NCI-H82 (cell line): ENCODE measurements at regions not wholly inside any gene's neighbourhood (a gene's known extent, or its start where the extent isn't known, plus 50 kb on each side); places are given as distances from the start of the nearest gene placed in this dataset.

ENCODE experiments used
- DNase-seq: peaks from one replicate; lab custom pipeline; 2025; lab: John Stamatoyannopoulos, UW

DNA sequence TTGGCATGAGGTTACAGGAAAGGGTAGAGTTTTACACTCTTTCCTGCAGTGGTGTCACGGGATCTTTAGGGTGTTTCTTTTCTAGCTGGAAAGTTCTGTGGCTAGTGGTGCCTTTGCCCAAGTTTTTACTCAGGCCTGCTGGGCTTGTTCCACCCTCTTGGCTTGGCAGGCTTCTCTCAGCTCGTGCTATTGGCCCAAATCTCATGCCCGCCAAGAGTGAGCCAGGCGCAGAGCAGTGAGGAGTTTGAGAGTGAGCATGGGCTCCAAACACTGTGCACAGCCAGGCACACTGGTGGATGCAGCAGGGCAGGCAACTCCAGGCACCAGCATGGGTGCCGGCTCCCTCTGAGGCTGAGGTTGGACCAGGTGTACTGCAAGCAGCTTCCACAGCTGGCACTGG, 206.5 kb downstream of the SAMD5 start:
- no peak for DNase-seq

DNA sequence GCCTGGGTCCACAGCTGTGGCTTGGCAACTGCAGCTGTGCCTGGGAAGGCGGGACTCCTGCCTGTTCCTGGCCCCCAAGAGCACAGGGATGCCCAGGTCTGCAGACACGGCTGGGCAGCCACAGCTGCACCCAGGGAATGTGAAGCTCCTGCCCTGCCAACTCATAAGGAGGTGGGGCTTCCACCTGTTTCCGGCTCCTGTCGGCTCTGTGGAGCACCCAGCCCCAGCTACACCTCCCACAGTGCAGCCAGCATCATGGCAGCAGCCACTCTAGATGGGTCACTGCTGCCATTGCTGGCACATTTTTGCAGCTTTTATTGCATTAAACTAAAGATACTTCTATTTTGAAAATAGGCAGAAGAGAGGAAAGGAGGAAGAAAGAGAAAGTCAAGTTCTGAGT, 207.9 kb downstream of the SAMD5 start:
- no peak for DNase-seq

DNA sequence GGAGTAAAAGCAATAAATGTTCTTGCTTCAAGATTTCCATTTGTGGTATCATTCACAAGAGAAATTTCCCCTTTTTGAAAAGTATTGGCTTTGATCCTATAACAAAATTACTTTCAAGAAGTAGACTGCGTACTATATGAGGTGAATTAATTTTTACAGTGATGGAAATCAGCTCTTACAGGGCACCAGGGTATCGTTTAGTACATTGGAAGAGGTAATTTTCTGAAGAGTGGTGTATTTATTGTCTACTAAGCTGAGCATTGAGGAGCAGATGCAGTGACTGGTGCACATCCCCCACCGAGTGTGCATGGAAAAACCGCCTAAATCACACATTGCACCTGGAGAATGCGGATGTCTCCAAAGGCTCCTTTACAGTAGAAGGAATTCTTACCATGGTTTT, 209.5 kb downstream of the SAMD5 start:
- no peak for DNase-seq

DNA sequence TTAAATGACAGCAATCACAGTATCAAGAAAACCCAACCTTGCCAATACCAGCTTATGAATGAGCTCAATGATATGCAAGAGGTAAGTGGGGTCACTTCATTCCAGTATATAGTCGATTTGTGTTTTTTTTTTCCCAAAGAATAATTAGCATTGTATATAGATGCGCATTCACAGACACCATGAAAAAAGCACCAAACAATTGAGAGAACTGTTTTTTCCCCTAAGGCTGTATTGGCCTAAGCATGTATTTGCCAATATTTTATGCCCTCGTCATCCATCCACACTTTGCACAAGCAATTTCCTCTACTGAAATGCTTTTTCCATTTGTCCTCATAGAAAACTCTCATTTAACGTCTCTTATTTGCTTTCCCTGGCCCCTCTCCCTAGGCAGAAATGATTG, 213.7 kb downstream of the SAMD5 start:
- no peak for DNase-seq

GRCh38 chr6:147724454-147724853, 216.0 kb downstream of the SAMD5 start:
- peak; percentile 44 for DNase-seq

DNA sequence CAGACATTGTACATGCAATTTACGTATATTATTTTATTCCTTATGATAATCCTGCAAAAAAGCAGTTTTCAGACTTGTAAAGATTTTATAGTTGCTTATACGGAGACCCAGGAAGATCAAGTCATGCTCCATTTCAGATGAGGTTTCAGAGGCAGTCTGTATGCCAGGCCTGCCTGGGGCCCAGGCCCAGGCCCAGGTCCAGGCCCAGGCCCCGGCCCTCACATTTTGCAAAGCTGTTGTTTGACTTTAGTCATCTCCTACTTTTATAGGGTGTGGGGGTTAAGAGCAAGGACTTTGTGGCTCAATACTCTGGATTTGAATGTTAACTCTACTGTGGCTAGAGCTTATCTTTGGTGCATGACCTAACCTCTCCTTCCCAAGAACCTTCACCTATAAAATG, 217.9 kb downstream of the SAMD5 start:
- no peak for DNase-seq

- DNase-seq: no peak
Observed at GRCh38 chr6:147728903-147729302, 220.4 kb downstream of the SAMD5 start.

- no peak for DNase-seq
Observed at GRCh38 chr6:147733686-147734085, 225.2 kb downstream of the SAMD5 start.

- DNase-seq: no peak
Observed at GRCh38 chr6:147734151-147734550, 225.7 kb downstream of the SAMD5 start.

DNA sequence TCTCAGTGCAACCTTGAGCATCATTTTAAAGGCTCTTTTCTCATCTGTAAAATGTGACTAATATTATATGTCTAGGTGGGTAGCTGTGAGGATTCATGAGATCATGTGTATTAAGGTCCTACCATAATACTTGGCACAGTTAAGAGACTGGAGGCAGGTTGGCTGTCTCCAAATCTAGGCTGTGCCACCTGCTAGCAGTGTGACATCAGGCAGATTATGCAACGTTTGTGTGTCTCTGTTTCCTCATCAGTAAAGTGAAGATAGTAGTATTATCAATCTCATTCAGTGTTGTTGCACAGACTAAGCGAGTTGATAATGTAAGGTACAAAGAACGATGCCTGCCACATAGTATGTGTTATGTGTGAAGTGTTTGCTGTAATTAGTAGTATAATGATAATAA, 227.4 kb downstream of the SAMD5 start:
- DNase-seq: no peak

GRCh38 chr6:147737115-147737514, 228.6 kb downstream of the SAMD5 start:
- no peak for DNase-seq

GRCh38 chr6:147738099-147738498, 229.6 kb downstream of the SAMD5 start:
- DNase-seq: no peak

GRCh38 chr6:147738516-147739162, 230.1 kb downstream of the SAMD5 start:
- no peak for DNase-seq

DNA sequence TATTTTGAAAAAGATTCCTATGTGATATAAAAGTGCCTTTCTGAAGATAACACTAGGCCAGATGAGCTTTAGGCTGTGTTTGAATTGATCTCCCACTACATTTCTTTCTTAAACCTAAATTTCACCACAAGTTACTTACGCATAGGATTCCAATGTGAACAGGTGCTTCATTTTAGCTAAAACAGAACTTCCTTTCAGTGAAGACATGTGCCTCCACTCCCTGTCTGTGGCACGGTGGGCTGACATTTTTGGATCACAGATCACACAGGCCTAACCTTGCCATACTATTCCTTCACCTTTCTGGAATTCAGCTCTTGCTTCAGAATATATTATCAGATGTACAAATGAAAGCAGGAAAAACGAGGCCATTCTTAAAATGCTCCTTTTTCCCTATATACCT, 231.8 kb downstream of the SAMD5 start:
- DNase-seq: no peak

GRCh38 chr6:147740916-147741315, 232.4 kb downstream of the SAMD5 start:
- no peak for DNase-seq

DNA sequence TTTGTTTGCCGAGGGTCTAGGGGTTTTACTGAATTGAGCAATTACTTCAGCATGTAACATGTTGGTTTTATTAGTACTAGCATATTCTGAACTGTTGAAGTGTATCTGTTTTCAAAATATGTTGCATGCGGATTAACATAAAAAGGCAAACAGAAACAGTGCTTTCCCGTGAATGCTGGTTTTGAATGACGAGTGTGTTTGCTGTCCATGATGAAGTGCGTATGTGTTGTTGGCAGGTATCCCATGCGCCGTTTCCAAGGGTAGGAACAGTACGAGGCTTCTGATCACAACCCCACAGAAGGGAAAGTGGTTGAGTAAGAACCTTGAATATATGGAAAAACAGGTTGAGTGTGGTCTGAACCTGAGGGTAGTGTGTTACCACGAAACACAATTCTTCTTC, 232.9 kb downstream of the SAMD5 start:
- DNase-seq: no peak

DNA sequence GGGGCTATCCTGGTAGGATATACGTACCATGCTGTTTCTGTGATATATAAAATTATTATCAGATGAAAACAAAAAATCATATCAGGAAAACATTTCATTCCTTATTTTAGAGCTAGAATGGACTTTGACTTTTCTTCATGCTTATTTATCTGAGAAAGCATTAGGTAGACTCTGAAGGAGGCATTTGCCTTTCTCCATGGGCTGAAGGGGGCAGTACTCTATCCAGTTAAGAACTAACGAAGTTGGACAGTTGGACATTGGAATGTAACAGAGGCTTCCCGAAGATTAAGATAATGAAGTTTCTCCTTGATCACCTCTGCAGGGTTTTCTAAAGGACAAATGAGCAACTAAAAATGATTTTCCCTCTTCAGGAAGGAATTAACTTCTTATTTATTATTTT, 233.9 kb downstream of the SAMD5 start:
- peak; percentile 15 for DNase-seq

DNA sequence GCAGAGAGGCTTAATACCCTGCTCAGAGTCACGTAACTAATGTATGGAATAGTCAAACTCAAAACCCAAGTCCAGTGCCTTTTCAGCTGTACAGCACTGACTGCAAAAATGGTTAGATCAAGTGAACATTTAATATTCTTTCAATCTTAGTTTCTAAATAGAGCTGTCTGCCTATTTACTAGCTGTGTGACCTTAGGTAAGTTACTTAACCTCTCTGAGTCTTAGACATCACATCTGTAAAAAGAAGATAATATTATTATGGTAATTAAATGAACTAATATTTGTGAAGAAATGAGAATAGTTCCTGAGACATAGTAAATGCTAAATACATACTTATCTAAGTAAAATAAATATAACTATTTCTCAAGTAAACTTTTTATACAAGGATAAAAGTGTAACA, 235.5 kb downstream of the SAMD5 start:
- DNase-seq: no peak

DNA sequence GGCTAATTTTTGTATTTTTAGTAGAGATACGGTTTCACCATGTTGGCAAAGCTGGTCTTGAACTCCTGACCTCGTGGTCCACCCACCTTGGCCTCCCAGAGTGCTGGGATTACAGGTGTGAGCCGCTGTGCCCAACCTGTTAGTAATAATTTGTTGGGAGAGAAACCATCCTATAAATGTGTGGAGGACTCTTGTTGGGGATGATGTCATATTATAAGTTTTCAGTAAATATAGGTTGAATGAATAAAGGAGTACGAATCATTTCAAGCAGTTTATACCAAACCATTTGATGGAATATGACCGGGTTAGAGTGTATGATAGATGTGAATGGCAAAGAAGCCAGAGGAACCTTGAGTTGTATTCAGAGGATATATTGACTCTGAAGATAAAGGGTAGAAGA, 240.8 kb downstream of the SAMD5 start:
- DNase-seq: no peak

- DNase-seq: peak; percentile 23
Observed at GRCh38 chr6:147750413-147750812, 241.9 kb downstream of the SAMD5 start.

GRCh38 chr6:147751232-147751631, 242.7 kb downstream of the SAMD5 start:
- no peak for DNase-seq

DNA sequence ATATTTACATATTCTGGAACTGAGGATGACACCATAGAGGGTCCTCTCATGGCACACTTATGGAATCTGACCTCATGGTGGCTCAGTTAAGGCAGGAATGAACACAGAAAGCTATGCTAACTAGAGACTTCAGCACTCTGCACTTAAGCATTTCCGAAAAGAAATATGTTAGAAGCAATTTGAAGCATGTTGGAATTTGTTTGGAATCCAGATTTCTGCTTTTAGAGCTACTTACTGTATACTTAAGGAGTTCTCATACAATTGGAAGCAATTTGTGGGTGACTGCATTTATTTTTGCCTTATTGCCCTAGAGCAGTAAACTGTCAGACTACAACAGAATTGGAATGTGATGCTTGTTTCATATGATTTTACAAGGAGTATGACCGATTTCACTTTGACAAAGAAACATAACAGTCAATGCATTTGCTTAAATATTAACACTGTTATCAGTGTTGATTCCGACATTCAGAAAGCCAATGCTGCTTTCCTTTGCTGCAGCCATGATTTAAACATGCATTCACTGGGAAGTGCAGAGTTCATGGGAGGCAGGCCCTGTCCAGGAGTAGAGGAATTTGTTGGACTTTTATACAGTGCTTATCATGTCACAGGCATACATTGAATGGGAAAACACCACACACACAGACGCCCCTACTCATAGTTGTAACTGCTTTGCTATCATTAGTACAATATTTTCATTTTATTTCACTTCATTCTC, 244.4 kb downstream of the SAMD5 start:
- no peak for DNase-seq

DNA sequence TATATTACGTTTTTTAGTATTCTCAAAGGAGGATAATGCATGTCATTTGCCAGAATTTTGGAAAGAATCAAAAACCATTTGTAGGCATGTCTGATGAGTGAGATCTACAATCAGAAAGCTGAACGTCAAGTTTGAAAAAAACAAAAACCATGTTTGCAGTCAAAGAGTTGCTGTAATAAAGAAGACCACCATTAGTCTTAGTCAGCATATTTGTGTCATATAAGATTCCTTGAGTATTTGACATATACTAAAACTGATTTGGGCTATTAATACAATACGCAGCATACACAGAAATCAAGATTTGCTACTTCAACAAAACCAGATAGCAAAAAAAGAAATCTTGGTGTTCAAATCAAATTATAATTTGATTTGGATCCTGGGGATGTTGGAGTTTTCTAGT, 247.5 kb downstream of the SAMD5 start:
- DNase-seq: no peak

DNA sequence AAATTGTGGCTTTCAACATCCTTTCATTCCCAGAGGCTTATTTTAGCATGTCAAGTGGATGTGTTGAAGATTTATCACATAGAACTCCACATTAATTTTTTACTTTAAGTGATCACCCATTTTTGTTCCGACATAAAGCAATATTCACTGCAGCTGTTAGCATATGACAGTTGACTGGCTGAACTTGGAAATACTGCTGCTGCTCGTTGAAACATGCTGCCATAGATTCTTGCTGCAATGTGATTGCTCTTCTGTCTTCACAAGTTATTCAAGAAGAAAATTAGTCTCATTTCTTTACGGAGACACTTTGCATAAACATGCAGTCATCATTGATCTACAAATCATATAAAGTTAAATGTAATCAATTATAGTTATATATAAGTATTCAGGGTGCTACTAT, 248.4 kb downstream of the SAMD5 start:
- DNase-seq: no peak
